T follicular helper cell (primary cell): ENCODE measurements at regions not wholly inside any gene's neighbourhood (a gene's known extent, or its start where the extent isn't known, plus 50 kb on each side); places are given as distances from the start of the nearest gene placed in this dataset.

ENCODE experiments used
- DNase-seq: peaks from one replicate; pipeline ENCODE4 v3.0.0-alpha.2; 2020; ENCODE audit warnings: low read depth

GRCh38 chr1:9419369-9420041 lies 119.8 kb upstream of the SLC25A33 start:
- no peak for DNase-seq

- no peak for DNase-seq
These were observed 118.3 kb upstream of the SLC25A33 start for GRCh38 chr1:9420835-9421532.

GRCh38 chr1:9421533-9421873 lies 117.8 kb upstream of the SLC25A33 start:
- no peak for DNase-seq

- DNase-seq = no peak
These were observed 116.9 kb upstream of the SLC25A33 start for GRCh38 chr1:9422321-9422720.

GRCh38 chr1:9422911-9423505 lies 116.3 kb upstream of the SLC25A33 start:
- DNase-seq = no peak

GRCh38 chr1:9424261-9424660 lies 115.0 kb upstream of the SLC25A33 start:
- DNase-seq = no peak

- no peak for DNase-seq
These were observed 113.4 kb upstream of the SLC25A33 start for GRCh38 chr1:9425859-9426258.

GRCh38 chr1:9426291-9426711 lies 113.0 kb upstream of the SLC25A33 start:
- DNase-seq = peak; percentile 78

- DNase-seq = no peak
These were observed 111.9 kb upstream of the SLC25A33 start for GRCh38 chr1:9427388-9427787.

- peak; percentile 99 for DNase-seq
These were observed 110.5 kb upstream of the SLC25A33 start for GRCh38 chr1:9428601-9429341.

GRCh38 chr1:9429342-9429711 lies 109.9 kb upstream of the SLC25A33 start:
- no peak for DNase-seq

- DNase-seq = no peak
These were observed 104.8 kb upstream of the SLC25A33 start for GRCh38 chr1:9434247-9435152.

- no peak for DNase-seq
These were observed 104.1 kb upstream of the SLC25A33 start for GRCh38 chr1:9435153-9435636.

- DNase-seq = no peak
These were observed 103.2 kb upstream of the SLC25A33 start for GRCh38 chr1:9435854-9436640.

GRCh38 chr1:9437961-9438430 lies 101.3 kb upstream of the SLC25A33 start:
- DNase-seq = no peak

- DNase-seq = no peak
These were observed 100.7 kb upstream of the SLC25A33 start for GRCh38 chr1:9438431-9439073.

- no peak for DNase-seq
These were observed 100.0 kb upstream of the SLC25A33 start for GRCh38 chr1:9439074-9439761.

- no peak for DNase-seq
These were observed 99.0 kb upstream of the SLC25A33 start for GRCh38 chr1:9440261-9440660.

GRCh38 chr1:9440763-9441194 lies 98.5 kb upstream of the SLC25A33 start:
- no peak for DNase-seq
